NCI-H226 (cell line): ENCODE measurements at regions not wholly inside any gene's neighbourhood (a gene's known extent, or its start where the extent isn't known, plus 50 kb on each side); places are given as distances from the start of the nearest gene placed in this dataset.
"Not testable (repeated sequence)": the region's sequence is repeated elsewhere in the genome, so short reads cannot be mapped to it uniquely, and the experiment has no call there.

Source experiments
- DNase-seq: peaks from one replicate; pipeline ENCODE4 v3.0.0-alpha.2; 2015

DNA sequence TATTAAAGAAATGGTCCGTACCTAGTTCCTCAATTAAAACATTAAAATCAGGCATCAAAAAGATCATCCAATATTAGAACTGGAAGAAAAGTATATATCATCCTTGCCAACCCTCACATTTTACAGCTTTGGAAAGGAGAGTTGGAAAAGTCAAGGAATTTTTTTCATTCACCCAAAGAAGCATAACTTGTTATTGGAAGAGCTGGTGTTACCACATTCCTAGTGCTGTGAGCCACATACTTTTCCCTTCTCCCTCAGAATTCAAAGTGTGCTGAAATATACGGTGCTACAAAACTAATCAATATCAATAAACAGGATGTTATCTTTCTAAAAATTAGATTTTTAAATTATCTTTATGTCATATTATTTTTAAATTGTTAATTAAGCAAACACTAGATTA lies 202.1 kb upstream of the FAT3 start:
- DNase-seq: no peak

GRCh38 chr11:92018332-92018731 lies 206.3 kb upstream of the FAT3 start:
- DNase-seq: no peak

DNA sequence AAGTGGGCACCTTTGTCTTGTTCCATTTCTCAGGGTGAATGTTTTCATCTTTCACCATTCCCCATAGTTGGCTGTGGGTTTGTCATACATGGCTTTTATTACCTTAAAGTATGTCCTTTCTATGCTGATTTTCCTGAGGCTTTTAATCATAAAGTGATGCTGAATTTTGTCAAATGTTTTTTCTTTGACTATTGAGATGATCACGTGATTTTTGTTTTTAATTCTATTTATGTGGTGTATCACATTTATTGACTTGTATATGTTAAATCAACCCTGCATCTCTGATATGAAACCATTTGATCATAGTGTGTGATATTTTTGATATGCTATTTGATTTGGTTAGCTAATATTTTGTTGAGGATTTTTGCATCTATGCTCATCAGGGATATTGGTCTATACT lies 216.4 kb upstream of the FAT3 start:
- DNase-seq: no peak

DNA sequence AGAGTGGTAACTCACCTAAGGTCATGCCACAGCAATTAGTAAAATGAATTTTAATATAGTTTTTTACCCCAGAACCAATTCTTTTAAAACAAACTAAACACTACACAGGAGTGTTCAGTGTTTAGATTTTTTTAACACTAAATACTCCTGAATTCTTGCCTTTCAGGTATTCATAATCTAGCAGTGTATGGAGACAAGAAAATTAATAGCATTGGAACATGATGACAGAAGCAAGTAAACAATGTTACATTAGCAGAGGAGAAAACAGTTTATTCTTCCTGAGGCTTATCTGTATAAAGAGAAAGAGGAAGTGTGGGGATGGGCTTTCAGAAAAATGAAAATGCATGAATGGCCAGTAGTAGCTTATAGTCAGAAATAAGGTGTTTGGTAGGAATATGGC lies 222.1 kb upstream of the FAT3 start:
- DNase-seq: no peak

DNA sequence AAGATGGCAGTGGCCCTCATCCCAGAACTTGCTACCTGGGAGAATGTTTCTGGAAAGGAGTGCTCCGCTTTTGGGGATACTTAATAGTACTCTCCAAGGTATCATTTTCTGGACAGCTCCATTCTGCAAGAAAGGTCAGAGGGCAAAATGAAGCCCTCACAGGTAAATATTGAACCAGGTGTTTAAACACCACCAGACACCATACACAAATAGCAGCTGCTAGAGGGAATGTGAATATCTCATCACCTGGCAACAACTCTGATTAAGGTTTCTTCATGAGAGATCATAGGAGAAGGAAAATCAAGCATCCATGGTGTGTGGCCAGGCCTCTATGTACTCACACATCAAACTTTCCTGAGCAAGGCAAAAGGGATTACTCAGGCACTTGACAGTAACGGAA lies 226.1 kb upstream of the FAT3 start:
- DNase-seq: no peak

- no peak for DNase-seq
Observed at GRCh38 chr11:91997226-91997625, 227.4 kb upstream of the FAT3 start.

- no peak for DNase-seq
Observed at GRCh38 chr11:91996526-91996925, 228.1 kb upstream of the FAT3 start.

DNA sequence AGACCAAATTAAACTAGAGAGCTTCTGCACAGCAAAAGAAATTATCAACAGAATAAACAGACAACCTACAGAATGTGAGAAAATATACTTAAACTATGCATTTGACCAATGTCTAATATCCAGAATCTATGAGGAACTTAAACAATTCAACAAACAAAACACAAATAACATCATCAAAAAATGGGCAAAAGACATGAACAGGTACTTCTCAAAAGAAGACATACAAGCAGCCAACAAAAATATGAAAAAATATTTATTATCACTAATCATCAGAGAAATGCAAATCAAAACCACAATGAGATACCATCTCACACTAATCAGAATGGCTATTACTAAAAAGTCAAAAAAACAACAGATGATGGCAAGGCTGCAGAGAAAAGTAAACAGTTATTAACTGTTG lies 236.2 kb upstream of the FAT3 start:
- not testable (repeated sequence) for DNase-seq

GRCh38 chr11:91986218-91986617 lies 238.4 kb upstream of the FAT3 start:
- DNase-seq: no peak

DNA sequence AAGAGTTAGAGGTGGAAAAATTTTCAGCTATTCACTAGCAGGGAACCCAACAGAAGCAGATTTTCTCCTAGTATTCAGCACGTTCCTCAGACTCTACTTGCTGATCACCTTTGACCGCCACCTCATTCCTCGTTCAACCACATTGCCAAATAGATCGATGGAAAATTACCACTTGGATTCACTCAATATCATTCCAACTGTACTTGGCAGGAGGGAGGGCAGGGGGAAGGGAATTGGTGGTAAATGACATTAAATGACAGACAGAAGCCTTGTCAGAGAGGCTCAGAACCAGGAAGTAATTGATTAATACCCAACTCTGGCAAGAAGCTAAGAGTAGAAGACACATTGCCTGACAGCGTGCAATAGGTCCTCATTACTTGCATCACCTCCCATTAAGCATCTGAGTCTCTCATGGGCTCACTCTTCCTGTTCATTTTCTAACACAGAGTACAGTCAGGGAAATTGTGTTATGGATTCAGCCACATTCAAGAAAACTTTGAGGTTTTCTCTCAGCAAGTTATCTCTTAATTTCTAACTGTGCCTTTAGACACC lies 240.5 kb upstream of the FAT3 start:
- no peak for DNase-seq

DNA sequence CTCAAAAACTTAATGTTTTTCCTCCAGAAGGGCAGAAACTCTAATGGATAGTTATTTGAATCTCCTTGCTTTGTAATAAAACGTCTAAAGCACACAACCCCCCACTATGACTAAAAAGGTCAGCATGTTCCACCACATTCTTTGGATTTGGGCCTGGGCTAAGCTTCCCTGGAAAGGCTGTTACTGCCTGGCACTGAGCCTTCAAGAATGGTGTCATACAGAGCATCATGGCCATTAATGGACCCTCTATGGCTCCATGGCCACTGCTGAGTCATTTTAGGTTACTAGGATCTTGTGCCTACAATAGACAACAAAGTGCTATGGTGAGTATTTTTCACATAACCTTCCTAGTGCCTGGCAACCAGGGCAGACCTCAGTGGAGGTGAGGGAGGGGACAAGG lies 242.6 kb upstream of the FAT3 start:
- peak; percentile 96 for DNase-seq

- no peak for DNase-seq
Observed at GRCh38 chr11:91979775-91980174, 244.8 kb upstream of the FAT3 start.

- DNase-seq: peak; percentile 76
Observed at GRCh38 chr11:91978747-91979146, 245.9 kb upstream of the FAT3 start.

DNA sequence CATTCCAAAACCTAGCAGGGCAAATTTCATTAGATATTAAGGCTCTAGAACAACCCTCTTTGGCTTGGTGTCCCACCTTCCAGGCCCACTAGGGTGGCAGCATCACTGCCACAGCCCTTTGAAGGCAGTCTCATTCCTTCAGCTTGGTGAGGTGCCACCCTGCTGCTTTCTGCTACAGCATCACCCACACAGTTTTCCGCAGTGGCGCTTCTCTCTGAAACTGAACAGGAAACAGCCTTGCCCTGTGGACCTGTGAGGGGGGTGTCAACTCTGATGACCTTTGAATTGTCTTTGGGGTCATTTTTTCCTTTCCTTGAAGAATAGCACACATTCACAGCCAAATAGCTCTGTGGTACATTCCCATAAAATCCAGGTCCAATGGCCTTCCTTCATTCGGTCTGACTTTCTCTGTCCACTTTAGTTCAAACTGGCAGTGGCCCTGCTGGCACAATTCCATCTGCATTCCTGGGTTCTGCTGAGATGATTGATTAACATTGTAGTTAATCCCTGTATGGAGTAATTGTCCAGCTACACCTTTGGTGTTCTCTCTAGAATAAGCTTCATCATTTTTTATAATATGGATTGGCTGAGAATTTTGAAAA lies 251.9 kb upstream of the FAT3 start:
- DNase-seq: no peak

GRCh38 chr11:91970624-91971023 lies 254.0 kb upstream of the FAT3 start:
- DNase-seq: peak; percentile 73

- peak; percentile 74 for DNase-seq
Observed at GRCh38 chr11:91969486-91969885, 255.1 kb upstream of the FAT3 start.

- DNase-seq: no peak
Observed at GRCh38 chr11:91967691-91968045, 256.9 kb upstream of the FAT3 start.

GRCh38 chr11:91967026-91967690 lies 257.5 kb upstream of the FAT3 start:
- DNase-seq: no peak

GRCh38 chr11:91966368-91966767 lies 258.2 kb upstream of the FAT3 start:
- DNase-seq: no peak

DNA sequence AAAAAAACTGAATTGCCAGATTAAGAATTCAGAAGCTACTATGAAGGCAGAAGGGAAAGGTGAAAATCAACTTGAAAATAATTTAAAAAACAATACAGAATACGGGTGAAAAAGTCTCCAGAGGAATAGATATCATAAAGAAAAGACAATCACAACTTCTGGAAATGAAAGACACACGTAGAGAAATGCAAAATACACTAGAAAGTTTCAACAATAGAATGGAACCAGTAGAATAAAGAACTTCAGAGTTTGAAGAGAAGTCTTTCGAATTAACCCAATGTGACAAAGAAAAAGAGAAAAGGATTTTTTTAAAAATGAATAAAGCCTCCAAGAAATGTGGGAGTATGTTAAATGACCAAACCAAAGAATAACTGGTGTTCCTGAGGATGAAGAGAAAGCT lies 263.8 kb upstream of the FAT3 start:
- DNase-seq: no peak

DNA sequence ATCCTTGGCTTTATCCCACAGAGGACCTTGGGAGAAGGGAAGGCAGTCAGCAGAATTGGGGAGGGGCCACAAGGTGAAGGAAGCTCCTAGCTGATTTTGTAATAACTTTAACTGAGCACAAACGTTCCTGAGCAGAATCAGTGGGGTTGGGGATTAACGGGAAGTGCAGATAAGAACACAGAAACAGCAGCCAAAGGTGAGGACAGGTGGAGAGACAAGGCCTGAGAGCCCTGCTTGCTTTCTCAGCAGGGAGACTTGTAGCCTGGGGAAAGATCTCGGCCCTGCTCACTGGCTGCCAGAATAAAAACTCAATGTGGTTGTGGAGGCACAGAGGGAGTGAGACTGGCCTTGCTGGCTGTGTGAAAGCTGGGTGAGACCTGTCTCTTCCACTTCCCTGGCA lies 265.2 kb upstream of the FAT3 start:
- DNase-seq: no peak

DNA sequence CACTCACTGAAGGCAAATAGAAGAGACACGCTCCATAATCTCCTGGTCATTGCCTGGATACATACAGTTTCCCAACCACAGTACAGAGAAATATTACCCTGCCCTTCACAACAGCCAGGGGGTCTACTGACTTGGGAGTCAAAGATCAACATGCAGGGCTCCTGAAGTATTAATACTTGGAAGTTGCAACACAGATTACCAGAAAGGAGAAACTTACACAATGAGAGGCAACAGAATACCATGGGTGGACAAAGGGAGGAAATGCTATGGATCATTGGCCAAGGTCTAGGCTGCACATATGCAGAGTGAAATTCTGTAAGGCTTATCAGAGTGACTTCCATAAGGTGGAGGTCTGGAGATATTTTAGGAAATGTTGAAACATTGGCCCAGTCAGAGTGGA lies 267.9 kb upstream of the FAT3 start:
- no peak for DNase-seq

GRCh38 chr11:91955206-91955605 lies 269.4 kb upstream of the FAT3 start:
- DNase-seq: no peak

- DNase-seq: no peak
Observed at GRCh38 chr11:91952056-91952455, 272.6 kb upstream of the FAT3 start.

DNA sequence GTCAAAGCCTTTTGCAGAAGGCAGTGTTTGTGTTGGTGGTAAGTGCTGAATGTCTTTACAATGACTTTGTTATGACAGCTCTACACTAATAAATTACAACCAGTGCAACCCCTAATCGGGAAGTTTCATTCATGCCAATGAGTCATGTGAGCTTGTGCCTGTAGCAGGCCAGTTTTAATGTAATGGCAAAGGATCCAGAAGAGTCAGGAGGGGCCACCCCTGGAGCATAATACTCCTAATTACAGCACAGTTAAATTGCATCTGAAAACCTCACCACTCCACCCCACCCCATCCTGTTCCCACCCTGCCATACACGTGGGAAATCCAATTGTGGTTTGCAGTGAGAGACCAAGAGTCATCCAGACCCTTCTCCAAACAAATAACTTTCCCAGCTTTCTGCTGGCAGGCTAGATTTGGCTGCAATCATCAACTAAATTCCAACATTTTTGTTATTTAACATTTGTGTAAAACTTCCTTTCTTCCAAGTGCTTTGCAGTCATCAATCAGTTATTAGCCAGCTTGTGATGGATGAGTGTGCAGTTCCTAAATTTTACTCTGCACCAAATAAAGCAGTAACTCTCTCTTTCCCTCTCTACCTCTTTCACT lies 277.3 kb upstream of the FAT3 start:
- peak; percentile 65 for DNase-seq
